Glomerular visceral epithelial cell (primary cell): ENCODE measurements at regions not wholly inside any gene's neighbourhood (a gene's known extent, or its start where the extent isn't known, plus 50 kb on each side); places are given as distances from the start of the nearest gene placed in this dataset.
A peak's percentile ranks its signal among the peaks of the same experiment; 100 is the strongest.

Experiments used
- DNase-seq: peaks from one replicate; pipeline ENCODE4 v3.0.0-alpha.2; 2016; ENCODE audit errors: extremely low spot score

- DNase-seq: no peak
Observed at GRCh38 chr21:27201197-27201596, 234.3 kb upstream of the ADAMTS5 start.

DNA sequence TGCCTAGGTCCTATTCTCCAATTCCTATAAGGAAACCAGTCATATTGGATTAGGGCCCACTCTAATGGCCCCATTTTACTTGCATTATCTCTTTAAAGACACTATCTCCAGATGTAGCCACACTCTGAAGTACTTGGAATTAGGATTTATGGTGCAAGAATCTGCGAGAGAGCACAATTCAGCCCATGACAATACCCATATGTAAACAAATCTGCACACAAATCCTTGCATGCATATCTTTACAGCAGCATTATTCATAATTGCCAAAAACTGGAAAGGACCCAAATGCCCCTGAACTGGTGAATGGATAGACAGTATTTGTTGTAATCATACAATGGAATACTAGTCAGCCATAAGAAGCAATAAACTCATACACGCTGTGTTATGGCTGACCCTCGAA is 229.8 kb upstream of the ADAMTS5 start:
- no peak for DNase-seq

- DNase-seq: no peak
Observed at GRCh38 chr21:27192281-27192949, 225.5 kb upstream of the ADAMTS5 start.

DNA sequence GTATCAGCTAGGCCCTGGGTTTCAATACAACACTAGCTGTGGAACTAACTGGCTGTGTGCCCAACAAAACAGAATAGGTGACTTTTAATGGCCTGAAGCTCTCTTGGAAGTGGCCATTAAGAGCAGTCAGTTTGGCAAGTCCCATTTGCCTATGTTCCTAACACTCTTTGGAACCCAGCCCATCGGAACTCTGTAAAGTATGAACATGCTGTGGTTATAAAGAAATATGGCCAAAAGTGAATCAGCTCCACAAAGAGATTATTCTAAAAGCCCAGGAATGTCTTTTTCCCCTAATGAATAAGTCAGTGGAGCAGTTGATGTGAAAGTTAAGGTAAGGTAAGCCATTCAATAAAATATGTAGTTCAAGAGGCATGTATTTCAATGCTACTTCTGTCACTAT is 223.7 kb upstream of the ADAMTS5 start:
- DNase-seq: peak; percentile 83

DNA sequence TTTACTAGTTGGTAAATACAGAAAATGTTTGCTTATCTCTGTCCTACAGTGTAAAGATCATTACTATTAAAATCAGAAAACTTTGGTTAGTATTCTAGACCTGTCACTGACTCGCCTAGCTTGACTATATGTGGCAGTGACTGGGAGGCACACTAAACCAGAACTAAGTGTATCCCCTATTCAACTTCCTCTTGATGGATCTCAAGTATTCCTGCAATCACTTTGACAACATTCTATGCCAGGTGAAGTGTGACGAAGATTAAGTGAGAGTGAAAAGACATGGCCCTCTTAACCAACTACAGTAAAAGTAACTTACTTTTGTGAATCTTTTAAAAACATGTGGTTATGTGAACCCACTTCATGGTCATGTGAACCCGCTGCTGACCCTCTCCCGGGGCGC is 223.0 kb upstream of the ADAMTS5 start:
- peak; percentile 43 for DNase-seq

GRCh38 chr21:27173053-27173452 is 206.2 kb upstream of the ADAMTS5 start:
- DNase-seq: no peak

GRCh38 chr21:27171707-27172106 is 204.8 kb upstream of the ADAMTS5 start:
- DNase-seq: no peak

DNA sequence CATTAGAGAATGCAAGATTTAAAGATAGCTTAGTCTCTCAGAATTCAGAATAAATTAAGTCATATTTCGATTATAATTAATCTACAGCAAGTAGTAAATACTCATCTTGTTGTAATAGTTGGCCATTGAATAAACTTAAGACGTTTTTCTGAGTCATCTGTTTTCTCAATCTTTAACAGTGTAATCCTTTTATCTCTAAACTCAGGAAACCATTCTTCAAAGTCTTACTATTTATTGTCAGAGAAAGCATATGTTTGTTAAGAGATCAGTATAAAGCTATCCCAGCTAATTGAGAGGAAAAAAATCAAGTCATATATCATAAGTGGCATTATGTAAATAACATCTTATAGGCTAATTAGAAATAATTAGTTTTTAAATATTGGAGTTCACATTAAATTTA is 201.2 kb upstream of the ADAMTS5 start:
- no peak for DNase-seq

- DNase-seq: no peak
Observed at GRCh38 chr21:27164208-27165177, 197.6 kb upstream of the ADAMTS5 start.

DNA sequence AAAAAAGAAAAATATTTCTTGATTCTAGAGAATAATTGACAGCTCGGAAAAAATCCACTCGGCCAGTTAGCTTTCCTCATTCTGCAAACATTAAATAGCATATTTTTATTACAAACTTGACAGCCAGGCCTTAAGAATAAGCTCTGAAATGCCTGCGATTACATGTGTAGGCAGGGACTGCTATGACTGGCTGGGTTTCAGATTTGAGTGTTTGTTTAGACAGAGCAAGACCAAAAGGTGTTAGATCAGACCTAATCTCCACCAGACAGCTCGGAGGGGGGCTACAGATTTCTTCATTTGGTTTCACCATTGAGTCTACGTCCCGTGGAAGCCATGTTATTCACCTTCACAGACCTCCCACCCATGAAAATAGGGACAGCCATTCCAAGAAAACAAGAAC is 192.1 kb upstream of the ADAMTS5 start:
- no peak for DNase-seq

DNA sequence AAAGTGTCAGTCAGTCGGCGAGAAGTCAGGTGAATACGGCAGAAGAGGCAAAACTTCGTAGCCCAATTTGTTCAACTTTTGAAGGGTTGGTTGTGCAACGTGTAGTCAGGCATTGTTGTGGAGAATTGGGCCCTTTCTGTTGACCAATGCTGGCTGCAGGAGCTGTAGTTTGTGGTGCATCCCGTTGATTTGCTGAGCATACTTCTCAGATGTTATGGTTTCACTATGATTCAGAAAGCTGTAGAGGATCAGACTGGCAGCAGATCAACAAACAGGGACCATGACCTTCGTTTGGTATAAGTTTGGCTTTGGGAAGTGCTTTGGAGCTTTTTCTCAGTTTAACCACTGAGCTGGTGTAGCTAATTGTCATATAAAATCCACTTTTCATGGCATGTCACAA is 190.2 kb upstream of the ADAMTS5 start:
- no peak for DNase-seq

DNA sequence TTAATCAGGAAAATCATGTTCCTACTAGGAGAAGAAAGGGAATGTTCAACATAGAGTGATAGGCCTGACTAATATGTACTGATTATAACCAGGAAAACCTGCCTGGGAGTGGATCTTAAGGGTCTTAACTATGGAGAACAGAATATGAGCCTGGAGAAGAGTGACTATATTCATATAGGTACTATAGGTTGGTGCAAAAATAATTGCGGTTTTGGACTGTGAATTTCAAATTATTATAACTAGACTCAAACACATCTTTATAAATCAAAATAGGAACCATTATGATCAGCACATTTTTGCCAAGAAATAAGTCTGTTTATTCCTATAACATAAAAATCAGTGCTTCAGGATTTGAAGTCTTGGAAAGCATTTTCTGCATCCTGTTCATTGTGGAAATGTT is 189.8 kb upstream of the ADAMTS5 start:
- DNase-seq: no peak

- no peak for DNase-seq
Observed at GRCh38 chr21:27155130-27155500, 188.2 kb upstream of the ADAMTS5 start.

DNA sequence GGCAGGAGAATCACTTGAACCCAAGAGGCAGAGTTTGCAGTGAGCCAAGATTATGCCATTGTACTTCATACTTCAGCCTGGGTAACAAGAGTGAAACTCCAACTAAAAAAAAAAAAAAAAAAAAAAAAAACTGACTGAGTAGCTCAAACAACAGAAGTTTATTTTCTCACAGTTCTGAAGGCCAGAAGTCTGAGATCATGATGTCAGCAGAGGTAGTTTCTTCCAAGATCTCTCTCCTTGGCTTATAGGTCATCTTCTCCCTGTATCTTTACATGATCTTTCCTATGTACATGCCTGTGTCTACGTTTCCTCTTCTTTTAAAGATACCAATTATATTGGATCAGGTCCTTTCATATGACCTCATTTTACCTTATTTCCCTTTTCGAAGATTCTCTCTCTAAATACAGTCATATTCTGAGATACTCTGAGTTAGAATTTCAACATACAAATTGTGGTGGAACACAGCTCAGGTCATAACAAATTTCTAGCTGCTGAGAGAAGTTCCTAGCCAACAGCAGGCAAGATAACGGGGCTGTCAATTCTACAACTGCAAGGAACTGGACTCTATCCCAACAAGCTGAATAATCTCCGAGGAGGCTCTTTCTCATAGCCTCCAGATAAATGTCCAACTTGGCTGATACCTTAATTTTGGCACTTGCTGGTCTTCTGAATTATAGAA is 187.7 kb upstream of the ADAMTS5 start:
- DNase-seq: no peak

DNA sequence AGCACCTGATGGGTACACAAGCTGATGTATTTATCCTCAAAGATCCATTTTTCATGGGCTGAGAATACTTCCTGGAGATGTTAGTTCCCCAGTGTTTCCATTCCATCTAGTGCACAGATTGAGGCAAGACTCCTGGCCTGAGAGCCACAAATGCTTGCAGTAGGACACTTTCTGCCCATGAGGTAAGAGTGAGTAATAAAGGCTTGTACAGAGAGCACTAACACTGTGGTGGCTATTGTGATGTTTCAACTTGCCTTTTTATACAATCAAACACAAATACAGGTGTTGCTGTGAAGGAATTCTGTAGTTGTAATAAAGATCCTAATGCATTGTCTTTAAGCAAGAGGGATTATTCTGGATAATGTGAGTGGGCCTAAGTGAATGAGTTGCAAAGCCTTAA is 186.1 kb upstream of the ADAMTS5 start:
- no peak for DNase-seq

- DNase-seq: peak; percentile 2
Observed at GRCh38 chr21:27149034-27149433, 182.1 kb upstream of the ADAMTS5 start.

DNA sequence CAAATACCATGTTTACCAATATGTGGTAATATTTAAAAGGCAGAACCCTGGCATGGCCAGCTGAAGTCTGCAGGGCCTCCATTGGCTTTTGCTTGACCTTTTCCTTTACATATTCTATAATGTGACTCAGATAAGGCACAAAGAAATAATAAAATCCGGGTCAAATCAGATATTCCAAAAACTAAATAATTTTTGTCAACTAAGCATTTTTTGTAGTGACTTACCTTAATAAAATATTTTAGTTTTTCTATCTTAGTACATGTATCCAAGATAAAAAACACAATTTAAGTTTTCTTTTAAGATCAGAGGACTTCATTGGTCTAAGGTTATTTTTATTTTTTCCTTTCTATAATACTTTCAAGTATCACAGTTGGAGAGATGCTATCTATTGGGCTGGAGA is 179.4 kb upstream of the ADAMTS5 start:
- no peak for DNase-seq

DNA sequence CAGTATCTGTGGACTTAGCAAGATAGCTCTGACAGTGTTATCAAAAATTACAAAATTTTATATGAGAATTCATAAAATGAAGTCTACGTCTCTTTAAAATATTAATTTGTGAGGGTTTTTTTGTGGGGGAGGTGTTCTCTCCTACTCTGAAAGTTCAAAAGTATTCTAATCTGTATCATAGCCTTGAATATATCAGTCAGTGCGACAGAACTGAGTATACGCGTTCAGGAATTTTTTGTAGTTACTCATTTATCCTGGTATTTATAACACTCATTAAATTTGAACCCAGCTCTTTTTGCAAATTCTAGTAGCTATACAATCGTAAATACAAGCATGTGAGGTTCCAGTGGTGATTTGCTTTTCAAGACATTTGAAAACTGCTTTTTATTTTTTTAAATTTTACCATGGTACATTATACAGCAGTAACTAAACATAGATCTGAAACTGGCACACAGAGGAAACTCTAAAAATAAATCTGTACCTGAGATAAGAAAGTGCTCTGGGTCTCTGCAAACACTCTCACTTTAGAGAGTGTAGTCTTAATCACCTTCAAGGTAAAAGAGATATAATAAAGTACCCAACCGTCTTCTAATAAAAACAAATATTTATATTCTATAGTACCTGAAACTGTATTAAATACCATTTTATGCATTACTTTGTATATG is 178.4 kb upstream of the ADAMTS5 start:
- DNase-seq: no peak

DNA sequence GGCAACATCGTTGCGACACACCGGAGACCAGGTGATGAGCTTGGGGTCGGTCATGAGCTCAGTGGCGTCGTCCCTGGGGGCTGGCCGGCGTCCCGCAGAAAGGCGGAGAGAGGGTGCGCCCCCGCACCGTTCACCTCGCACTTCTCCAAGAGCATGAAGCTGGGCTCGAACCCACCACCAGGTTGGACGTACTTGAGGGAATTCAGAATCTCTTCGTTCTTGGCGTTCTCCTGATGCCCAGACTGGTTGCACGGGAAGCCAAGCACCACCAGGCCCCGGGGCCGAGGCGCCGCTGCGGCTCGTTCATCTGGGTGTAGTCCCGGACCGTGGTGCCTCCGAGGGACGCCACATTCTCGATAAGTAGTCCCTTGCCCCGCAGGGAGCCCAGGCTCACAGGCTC is 176.6 kb upstream of the ADAMTS5 start:
- no peak for DNase-seq

- DNase-seq: no peak
Observed at GRCh38 chr21:27139526-27139925, 172.6 kb upstream of the ADAMTS5 start.

- DNase-seq: no peak
Observed at GRCh38 chr21:27134516-27134915, 167.6 kb upstream of the ADAMTS5 start.

DNA sequence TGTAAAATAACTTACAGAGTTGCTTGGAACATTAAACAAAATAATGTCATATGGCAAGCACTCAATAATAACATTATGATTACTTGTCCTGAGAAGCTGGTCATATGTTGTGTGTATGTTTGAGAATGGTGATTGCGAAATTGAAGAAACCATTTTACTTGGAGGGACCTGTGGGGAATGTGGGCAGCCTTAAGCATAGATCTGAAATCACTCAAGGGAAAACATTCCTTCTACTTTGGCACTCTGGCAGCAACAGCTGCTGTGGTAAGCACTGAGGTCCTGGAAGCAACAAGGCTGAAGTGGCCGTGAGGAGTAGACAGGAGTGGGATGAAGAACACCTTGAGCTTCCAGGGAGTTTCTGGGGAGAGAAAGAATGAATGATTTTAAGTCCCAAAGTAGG is 165.4 kb upstream of the ADAMTS5 start:
- DNase-seq: peak; percentile 86
